ENCODE measurements at regions not wholly inside any gene's neighbourhood (a gene's known extent, or its start where the extent isn't known, plus 50 kb on each side); places are given as distances from the start of the nearest gene placed in this dataset.
A peak's percentile ranks its signal among the peaks of the same experiment; 100 is the strongest.

- TF ChIP-seq YY1 (IDR thresholded peaks at IDR 0.05) (no peak), FOXA2 (IDR thresholded peaks at IDR 0.05) (no peak)
Observed at GRCh38 chr3:194043516-194043915, 92.4 kb upstream of the HES1 start (continued).

GRCh38 chr3:194045289-194045688 lies 90.7 kb upstream of the HES1 start:
- H3K4me3 ChIP-seq (ENCODE audit: low read depth in 1 of 3, low read length in 3 of 3): no peak overlapping the region
- no peaks in the 10 kb centered on the region for H3K27me3 ChIP-seq (ENCODE audit: control insufficient read depth in 4 of 4, insufficient read depth in 4 of 4, low read length in 3 of 4)
- 91% methylated on average over 1 of the region's 1 CpG for WGBS
- no peaks in the 10 kb centered on the region for H3K9me3 ChIP-seq (ENCODE audit: control insufficient read depth in 4 of 4, low read length in 3 of 4)
- H3K4me1 ChIP-seq (ENCODE audit: control insufficient read depth in 4 of 4, insufficient read depth in 4 of 4, low read length in 3 of 4): peaks cover 3 to 27% (median 17%) of the 10 kb centered on the region in 4 donors
- H3K9ac ChIP-seq (ENCODE audit: low read depth in 1 of 2, low read length in 2 of 2): no peak overlapping the region
- no peaks in the 10 kb centered on the region for H3K36me3 ChIP-seq (ENCODE audit: control insufficient read depth in 4 of 4, insufficient read depth in 3 of 4, low read depth in 1 of 4, low read length in 3 of 4)
- DNase-seq (ENCODE audit: low spot score): no peak
- TF ChIP-seq CTCF (IDR thresholded peaks at IDR 0.05; ENCODE audit: low read depth, low read length, missing input control) (no peak), MAX (IDR thresholded peaks at IDR 0.05) (no peak), TAF1 (conservative IDR thresholded peaks at IDR 0.05) (no peak), HNF4A (conservative IDR thresholded peaks at IDR 0.05) (no peak), FOXA2 (IDR thresholded peaks at IDR 0.05) (no peak), RAD21 (IDR thresholded peaks at IDR 0.05) (no peak), REST (IDR thresholded peaks at IDR 0.05) (no peak), YY1 (IDR thresholded peaks at IDR 0.05) (no peak), ZBTB33 (IDR thresholded peaks at IDR 0.05) (no peak), SP1 (IDR thresholded peaks at IDR 0.05) (no peak), NR2F2 (IDR thresholded peaks at IDR 0.05) (no peak), EGR1 (IDR thresholded peaks at IDR 0.05; ENCODE audit: low read depth in 2 of 2) (no peak), HNF4G (IDR thresholded peaks at IDR 0.05) (no peak), GABPA (IDR thresholded peaks at IDR 0.05 in 1 of 2, conservative IDR thresholded peaks at IDR 0.05 in 1 of 2) (no peak), JUND (IDR thresholded peaks at IDR 0.05) (no peak), FOXA1 (IDR thresholded peaks at IDR 0.05) (no peak), ATF3 (IDR thresholded peaks at IDR 0.05) (no peak), RXRA (IDR thresholded peaks at IDR 0.05) (no peak)
- H3K27ac ChIP-seq (ENCODE audit: low read depth in 1 of 2, low read length in 2 of 2): peak overlapping the region in 1 of 2 donors; percentile 70

Data from liver (tissue), 8 donors.